ENCODE measurements at regions not wholly inside any gene's neighbourhood (a gene's known extent, or its start where the extent isn't known, plus 50 kb on each side); places are given as distances from the start of the nearest gene placed in this dataset.

- POLR2A ChIA-PET, result no interaction called here
- Histone ChIP-seq H3K36me3 (ENCODE audit: control insufficient read depth, insufficient read depth, low read length) (no peaks in the 10 kb centered on the region), H3K27me3 (ENCODE audit: control insufficient read depth, insufficient read depth, low read length) (no peaks in the 10 kb centered on the region), H3K4me3 (ENCODE audit: low read depth, low read length) (no peak overlapping the region)
- no peak for DNase-seq (ENCODE audit: low read depth)
- no peak for TF ChIP-seq CTCF (IDR thresholded peaks at IDR 0.05; ENCODE audit: insufficient read depth, low read depth, low read length)
- CTCF ChIA-PET, result interaction anchor here (0.8 kb wide), 1 partner anchor 33 kb away, joined by 3 read pairs; no protein-coding TSS in a partner anchor
Observed at GRCh38 chr3:30293621-30294240, 312.7 kb upstream of the TGFBR2 start.

- TF ChIP-seq CTCF (IDR thresholded peaks at IDR 0.05; ENCODE audit: insufficient read depth, low read depth, low read length), result no peak
- ChIA-PET POLR2A (interaction anchor here (0.7 kb wide), 1 partner anchor 195 kb away, joined by 3 read pairs; no protein-coding TSS in a partner anchor), CTCF (interaction anchor here (0.7 to 0.8 kb wide), 2 partner anchors 33 to 392 kb away, joined by 3 to 4 read pairs; no protein-coding TSS in a partner anchor)
- Histone ChIP-seq H3K36me3 (ENCODE audit: control insufficient read depth, insufficient read depth, low read length) (no peaks in the 10 kb centered on the region), H3K27me3 (ENCODE audit: control insufficient read depth, insufficient read depth, low read length) (no peaks in the 10 kb centered on the region), H3K4me3 (ENCODE audit: low read depth, low read length) (no peak overlapping the region)
- no peak for DNase-seq (ENCODE audit: low read depth)
Observed at GRCh38 chr3:30294241-30294667, 312.1 kb upstream of the TGFBR2 start.

- H3K4me3 ChIP-seq (ENCODE audit: low read depth, low read length), result no peak overlapping the region
- H3K36me3 ChIP-seq (ENCODE audit: control insufficient read depth, insufficient read depth, low read length), result no peaks in the 10 kb centered on the region
- TF ChIP-seq CTCF (IDR thresholded peaks at IDR 0.05; ENCODE audit: insufficient read depth, low read depth, low read length), result no peak
- no peak for DNase-seq (ENCODE audit: low read depth)
- CTCF ChIA-PET, result no interaction called here
- H3K27me3 ChIP-seq (ENCODE audit: control insufficient read depth, insufficient read depth, low read length), result no peaks in the 10 kb centered on the region
- POLR2A ChIA-PET, result no interaction called here
Observed at GRCh38 chr3:30297112-30297511, 309.3 kb upstream of the TGFBR2 start.

GRCh38 chr3:30299674-30300385 lies 306.6 kb upstream of the TGFBR2 start:
- Histone ChIP-seq H3K4me3 (ENCODE audit: low read depth, low read length) (no peak overlapping the region), H3K27me3 (ENCODE audit: control insufficient read depth, insufficient read depth, low read length) (no peaks in the 10 kb centered on the region), H3K36me3 (ENCODE audit: control insufficient read depth, insufficient read depth, low read length) (no peaks in the 10 kb centered on the region)
- ChIA-PET CTCF (no interaction called here), POLR2A (no interaction called here)
- DNase-seq (ENCODE audit: low read depth), result no peak
- TF ChIP-seq CTCF (IDR thresholded peaks at IDR 0.05; ENCODE audit: insufficient read depth, low read depth, low read length), result no peak

GRCh38 chr3:30300809-30301208 lies 305.6 kb upstream of the TGFBR2 start:
- POLR2A ChIA-PET, result no interaction called here
- CTCF ChIA-PET, result interaction anchor here (1.2 to 2.5 kb wide), 3 partner anchors 9 to 18 kb away, joined by 3 to 6 read pairs (median 3); no protein-coding TSS in a partner anchor

More at GRCh38 chr3:30300809-30301208, 305.6 kb upstream of the TGFBR2 start:
- no peak overlapping the region for H3K4me3 ChIP-seq (ENCODE audit: low read depth, low read length)
- H3K27me3 ChIP-seq (ENCODE audit: control insufficient read depth, insufficient read depth, low read length), result no peaks in the 10 kb centered on the region
- no peak for DNase-seq (ENCODE audit: low read depth)
- no peaks in the 10 kb centered on the region for H3K36me3 ChIP-seq (ENCODE audit: control insufficient read depth, insufficient read depth, low read length)
- TF ChIP-seq CTCF (IDR thresholded peaks at IDR 0.05; ENCODE audit: insufficient read depth, low read depth, low read length), result no peak
